ENCODE measurements at regions not wholly inside any gene's neighbourhood (a gene's known extent, or its start where the extent isn't known, plus 50 kb on each side); places are given as distances from the start of the nearest gene placed in this dataset.

- H3K9me3 ChIP-seq (ENCODE audit: low read length): peaks cover 89% of the 10 kb centered on the region
- no peak for FAIRE-seq
- H3K27me3 ChIP-seq (ENCODE audit: control insufficient read depth in 1 of 2, insufficient read depth in 2 of 2, low read length in 2 of 2): no peaks in the 10 kb centered on the region
- no peaks in the 10 kb centered on the region for H3K4me1 ChIP-seq (ENCODE audit: insufficient read depth, low read length)
- BruUV-seq (replicated peaks): no TSS peak
- no peaks in the 10 kb centered on the region for H3K79me2 ChIP-seq (ENCODE audit: insufficient read depth, low read length)
- H3K4me2 ChIP-seq (ENCODE audit: low read depth, low read length): no peak overlapping the region
- CTCF ChIA-PET (ENCODE audit: low intra/inter-chr PET ratio, low total read pairs): no interaction called here
- H3K36me3 ChIP-seq (replicated peaks in 1 of 2; ENCODE audit: control insufficient read depth in 1 of 2, insufficient read depth in 2 of 2, low read length in 2 of 2): no peaks in the 10 kb centered on the region
- H2AFZ ChIP-seq (ENCODE audit: low read length): no peak overlapping the region
- no peak overlapping the region for H3K9ac ChIP-seq (ENCODE audit: insufficient read depth, low read depth, low read length)
- H3K4me3 ChIP-seq (replicated peaks in 1 of 3; ENCODE audit: insufficient read depth in 1 of 3, low read depth in 2 of 3, low read length in 3 of 3): no peak overlapping the region
- H4K20me1 ChIP-seq (ENCODE audit: insufficient read depth, low read length): no peaks in the 10 kb centered on the region
- no peak for TF ChIP-seq ZMYM2 (CRISPR knock-in tag; IDR thresholded peaks at IDR 0.05)
- TF ChIP-seq RAD51 (IDR thresholded peaks at IDR 0.05; ENCODE audit: borderline replicate concordance): peak; percentile 95
- TF ChIP-seq RBM39 (IDR thresholded peaks at IDR 0.05; ENCODE audit: low read depth, low read length, poor library complexity, severe bottlenecking): no peak
- DNase-seq (ENCODE audit: low spot score): no peak
- intact Hi-C loops (cut with micrococcal nuclease; ENCODE audit: unreplicated experiment) (no loop called here), in situ Hi-C loops (cut with HindIII; ENCODE audit: extremely low pct_ligation_motif_present, low pct_unique_long_range_greater_than_20kb) (no loop called here)
- H3K27ac ChIP-seq (ENCODE audit: extremely low read length, insufficient read depth, low read length): no peak overlapping the region
- no peak for ATAC-seq
- POLR2A ChIA-PET: no interaction called here
- WGBS (ENCODE audit: low lambda C conversion rate): 24% methylated on average over 2 of the region's 2 CpGs
These were observed 844.5 kb upstream of the LRFN5 start for GRCh38 chr14:40762177-40762576.

GRCh38 chr14:40760704-40761103, 846.0 kb upstream of the LRFN5 start:
- DNase-seq (ENCODE audit: low spot score) (no peak), ATAC-seq (no peak), FAIRE-seq (no peak)
- H3K36me3 ChIP-seq (replicated peaks in 1 of 2; ENCODE audit: control insufficient read depth in 1 of 2, insufficient read depth in 2 of 2, low read length in 2 of 2): no peaks in the 10 kb centered on the region
- intact Hi-C loops (cut with micrococcal nuclease; ENCODE audit: unreplicated experiment): no loop called here
- ChIA-PET CTCF (ENCODE audit: low intra/inter-chr PET ratio, low total read pairs) (no interaction called here), POLR2A (no interaction called here)
- no peak overlapping the region for H3K4me2 ChIP-seq (ENCODE audit: low read depth, low read length)
- H3K79me2 ChIP-seq (ENCODE audit: insufficient read depth, low read length): no peaks in the 10 kb centered on the region
- no peak overlapping the region for H2AFZ ChIP-seq (ENCODE audit: low read length)
- peaks cover 91% of the 10 kb centered on the region for H3K9me3 ChIP-seq (ENCODE audit: low read length)
- H3K27me3 ChIP-seq (ENCODE audit: control insufficient read depth in 1 of 2, insufficient read depth in 2 of 2, low read length in 2 of 2): no peaks in the 10 kb centered on the region
- H3K4me1 ChIP-seq (ENCODE audit: insufficient read depth, low read length): no peaks in the 10 kb centered on the region
- no TSS peak for BruUV-seq (replicated peaks)
- no peak overlapping the region for H3K4me3 ChIP-seq (replicated peaks in 1 of 3; ENCODE audit: insufficient read depth in 1 of 3, low read depth in 2 of 3, low read length in 3 of 3)
- H4K20me1 ChIP-seq (ENCODE audit: insufficient read depth, low read length): no peaks in the 10 kb centered on the region
- H3K27ac ChIP-seq (ENCODE audit: extremely low read length, insufficient read depth, low read length): no peak overlapping the region
- in situ Hi-C loops (cut with HindIII; ENCODE audit: extremely low pct_ligation_motif_present, low pct_unique_long_range_greater_than_20kb): no loop called here
- H3K9ac ChIP-seq (ENCODE audit: insufficient read depth, low read depth, low read length): no peak overlapping the region
- no peak for TF ChIP-seq ATF7-NPFF (CRISPR knock-in tag; IDR thresholded peaks at IDR 0.05; ENCODE audit: low read depth)
- TF ChIP-seq ZNF513 (CRISPR knock-in tag; conservative IDR thresholded peaks at IDR 0.05): no peak
- no peak for TF ChIP-seq STAT6 (CRISPR knock-in tag; IDR thresholded peaks at IDR 0.05; ENCODE audit: borderline replicate concordance)
- TF ChIP-seq HCFC1 (IDR thresholded peaks at IDR 0.05; ENCODE audit: low read depth, low read length): no peak
- TF ChIP-seq MXD1 (CRISPR knock-in tag; IDR thresholded peaks at IDR 0.05): no peak
- TF ChIP-seq ZBTB33 (CRISPR knock-in tag; IDR thresholded peaks at IDR 0.05): no peak
- TF ChIP-seq ZNF652 (CRISPR knock-in tag; IDR thresholded peaks at IDR 0.05; ENCODE audit: borderline replicate concordance, low read depth): no peak
- no peak for TF ChIP-seq MATR3 (CRISPR knock-in tag; IDR thresholded peaks at IDR 0.05)
- no peak for TF ChIP-seq ZNF446 (CRISPR knock-in tag; IDR thresholded peaks at IDR 0.05)

Measured in HepG2 (cell line).